ENCODE measurements at regions not wholly inside any gene's neighbourhood (a gene's known extent, or its start where the extent isn't known, plus 50 kb on each side); places are given as distances from the start of the nearest gene placed in this dataset.

DNA sequence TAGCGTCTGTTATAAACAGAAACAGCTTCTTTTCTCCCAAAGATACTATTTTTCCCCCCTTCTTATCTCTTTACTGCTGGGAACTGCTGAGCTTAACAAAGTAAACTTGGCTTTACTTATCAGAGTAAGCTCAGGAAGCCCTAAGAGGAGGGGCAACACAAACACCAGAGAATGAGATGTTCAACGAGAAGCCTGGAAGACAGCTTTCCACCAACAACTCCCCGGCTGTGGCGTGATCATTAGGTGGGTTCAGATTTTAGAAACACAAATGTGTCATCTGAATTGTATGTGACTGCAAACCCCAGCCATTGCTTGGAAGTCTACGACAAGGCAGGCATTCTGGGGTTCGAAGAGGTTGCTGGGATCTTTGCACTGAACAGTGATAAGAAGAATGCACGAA lies 181.2 kb upstream of the ESRRG start:
- 79 to 81% methylated on average over 7 of the region's 7 CpGs for WGBS, 2 donors
- H3K4me3 ChIP-seq (ENCODE audit: low read depth, poor library complexity, severe bottlenecking) = no peak overlapping the region
- intact Hi-C loops (cut with DNase I; ENCODE audit: low total_unique reads) = no loop called here
- TF ChIP-seq, protein P1, sequence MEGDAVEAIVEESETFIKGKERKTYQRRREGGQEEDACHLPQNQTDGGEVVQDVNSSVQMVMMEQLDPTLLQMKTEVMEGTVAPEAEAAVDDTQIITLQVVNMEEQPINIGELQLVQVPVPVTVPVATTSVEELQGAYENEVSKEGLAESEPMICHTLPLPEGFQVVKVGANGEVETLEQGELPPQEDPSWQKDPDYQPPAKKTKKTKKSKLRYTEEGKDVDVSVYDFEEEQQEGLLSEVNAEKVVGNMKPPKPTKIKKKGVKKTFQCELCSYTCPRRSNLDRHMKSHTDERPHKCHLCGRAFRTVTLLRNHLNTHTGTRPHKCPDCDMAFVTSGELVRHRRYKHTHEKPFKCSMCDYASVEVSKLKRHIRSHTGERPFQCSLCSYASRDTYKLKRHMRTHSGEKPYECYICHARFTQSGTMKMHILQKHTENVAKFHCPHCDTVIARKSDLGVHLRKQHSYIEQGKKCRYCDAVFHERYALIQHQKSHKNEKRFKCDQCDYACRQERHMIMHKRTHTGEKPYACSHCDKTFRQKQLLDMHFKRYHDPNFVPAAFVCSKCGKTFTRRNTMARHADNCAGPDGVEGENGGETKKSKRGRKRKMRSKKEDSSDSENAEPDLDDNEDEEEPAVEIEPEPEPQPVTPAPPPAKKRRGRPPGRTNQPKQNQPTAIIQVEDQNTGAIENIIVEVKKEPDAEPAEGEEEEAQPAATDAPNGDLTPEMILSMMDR (IDR thresholded peaks at IDR 0.05) = no peak
- no peak for TF ChIP-seq POLR2A (IDR thresholded peaks at IDR 0.05)
- DNase-seq (ENCODE audit: low spot score in 2 of 2) = no peak

DNA sequence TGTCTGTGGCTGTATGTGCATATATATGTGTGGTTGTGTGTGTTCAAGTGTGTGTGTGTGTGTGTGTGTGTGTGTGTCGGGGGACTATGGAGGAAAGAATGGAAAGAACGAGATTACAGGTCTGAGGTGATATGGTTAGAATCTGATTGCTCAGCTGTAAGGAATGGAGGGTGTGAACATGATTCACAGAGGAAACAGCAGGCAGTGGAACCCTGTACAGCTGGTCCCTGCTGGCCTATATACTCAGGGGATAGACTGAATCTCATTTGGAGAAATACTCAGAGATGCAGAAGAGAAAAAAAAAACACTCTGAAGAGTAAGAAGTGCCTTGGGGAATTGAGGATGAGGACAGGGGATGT lies 180.1 kb upstream of the ESRRG start:
- H3K4me3 ChIP-seq (ENCODE audit: low read depth, poor library complexity, severe bottlenecking) = no peak overlapping the region
- 50 to 57% methylated on average over 2 of the region's 2 CpGs for WGBS, 2 donors
- no peak for DNase-seq (ENCODE audit: low spot score in 2 of 2)
- intact Hi-C loops (cut with DNase I; ENCODE audit: low total_unique reads) = no loop called here
- TF ChIP-seq POLR2A (IDR thresholded peaks at IDR 0.05) = no peak
- TF ChIP-seq, protein P1 (IDR thresholded peaks at IDR 0.05) = no peak

DNA sequence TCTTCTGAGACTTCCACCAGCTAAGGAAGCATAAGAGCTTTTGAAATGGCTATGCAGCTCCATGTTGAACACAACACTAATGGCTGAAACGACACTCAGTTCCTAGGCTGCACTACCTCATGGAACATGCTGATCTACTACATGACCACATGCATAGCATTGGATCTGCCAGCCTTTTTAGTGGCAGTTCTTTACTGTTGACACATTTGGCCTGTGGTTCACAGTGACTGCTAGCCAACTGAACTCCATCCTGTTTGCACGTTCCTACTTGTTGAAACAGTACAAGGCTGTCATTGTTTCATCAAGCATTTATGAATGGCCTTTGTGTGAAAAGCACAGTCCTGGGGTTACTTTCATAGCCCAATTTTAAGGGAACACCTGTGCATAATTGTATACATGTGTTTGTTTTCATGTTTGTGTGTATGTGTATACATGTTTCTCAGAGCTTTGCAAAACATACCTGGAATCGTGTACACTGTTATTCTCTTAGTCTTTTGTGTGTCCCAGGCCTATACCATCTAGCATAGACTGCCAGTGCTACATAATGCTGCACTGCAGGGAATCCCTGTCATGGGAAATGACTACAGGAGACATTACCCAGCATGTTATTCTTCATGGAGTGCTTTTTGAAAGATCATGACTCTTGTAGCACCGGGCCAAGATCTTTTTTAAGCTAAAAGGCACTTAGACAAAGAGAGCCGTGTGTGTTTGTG lies 179.6 kb upstream of the ESRRG start:
- no peak for TF ChIP-seq POLR2A (IDR thresholded peaks at IDR 0.05)
- TF ChIP-seq, protein P1 (IDR thresholded peaks at IDR 0.05) = no peak
- DNase-seq (ENCODE audit: low spot score in 2 of 2) = peak in 1 of 2 donors; percentile 34
- no peak overlapping the region for H3K4me3 ChIP-seq (ENCODE audit: low read depth, poor library complexity, severe bottlenecking)
- intact Hi-C loops (cut with DNase I; ENCODE audit: low total_unique reads) = no loop called here
- 57 to 60% methylated on average over 5 of the region's 5 CpGs for WGBS, 2 donors

DNA sequence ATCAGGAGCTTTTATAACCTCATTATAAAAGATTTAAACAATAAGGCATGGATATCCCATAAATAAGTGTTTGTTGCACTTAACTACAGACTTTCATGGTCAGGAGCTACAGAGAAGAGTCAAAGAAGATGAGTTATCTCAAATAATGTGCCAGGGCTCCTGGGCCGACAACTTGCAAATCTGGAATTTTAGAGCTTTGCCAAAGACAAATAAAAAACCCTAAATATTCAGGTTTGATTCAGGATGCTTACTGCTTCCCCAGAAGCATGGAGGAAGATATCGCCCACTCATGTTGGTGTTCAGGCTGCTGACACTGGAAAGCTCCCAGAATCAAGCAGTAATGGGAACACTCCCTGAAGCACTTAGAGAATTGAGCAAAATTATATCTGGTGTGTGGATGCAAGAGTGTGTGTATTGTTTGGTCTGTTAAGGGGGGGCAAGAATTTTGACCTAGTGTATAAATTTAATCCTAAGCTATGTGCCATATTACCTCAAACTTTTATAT lies 176.9 kb upstream of the ESRRG start:
- H3K4me3 ChIP-seq (ENCODE audit: low read depth, poor library complexity, severe bottlenecking) = no peak overlapping the region
- TF ChIP-seq POLR2A (IDR thresholded peaks at IDR 0.05) = no peak
- TF ChIP-seq, protein P1 (IDR thresholded peaks at IDR 0.05) = no peak
- DNase-seq (ENCODE audit: low spot score in 2 of 2) = no peak
- WGBS, 2 donors = 68 to 82% methylated on average over 2 of the region's 2 CpGs
- intact Hi-C loops (cut with DNase I; ENCODE audit: low total_unique reads) = no loop called here

DNA sequence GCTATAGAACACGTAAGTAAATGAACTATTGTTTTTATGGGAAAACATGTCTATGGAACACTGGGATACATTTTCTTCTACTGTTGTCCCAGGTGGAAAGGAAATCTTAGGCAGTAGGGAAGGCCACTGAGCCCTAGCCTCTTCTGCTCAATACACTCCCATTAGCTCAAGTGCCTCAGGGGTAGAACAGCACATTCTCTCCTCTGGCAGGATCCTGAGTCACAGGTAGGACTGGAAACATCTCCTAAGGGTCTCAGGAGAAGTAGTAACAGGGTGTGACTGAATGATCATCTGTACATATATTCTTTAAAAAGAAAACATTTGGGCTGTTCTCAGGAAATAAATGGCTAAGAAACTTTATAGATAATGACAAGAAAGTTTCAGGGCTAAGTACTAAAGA lies 175.6 kb upstream of the ESRRG start:
- TF ChIP-seq, protein P1 (IDR thresholded peaks at IDR 0.05) = no peak
- TF ChIP-seq POLR2A (IDR thresholded peaks at IDR 0.05) = no peak
- no peak for DNase-seq (ENCODE audit: low spot score in 2 of 2)
- WGBS, 2 donors = 84 to 85% methylated on average over 1 of the region's 1 CpG
- H3K4me3 ChIP-seq (ENCODE audit: low read depth, poor library complexity, severe bottlenecking) = no peak overlapping the region
- intact Hi-C loops (cut with DNase I; ENCODE audit: low total_unique reads) = no loop called here

DNA sequence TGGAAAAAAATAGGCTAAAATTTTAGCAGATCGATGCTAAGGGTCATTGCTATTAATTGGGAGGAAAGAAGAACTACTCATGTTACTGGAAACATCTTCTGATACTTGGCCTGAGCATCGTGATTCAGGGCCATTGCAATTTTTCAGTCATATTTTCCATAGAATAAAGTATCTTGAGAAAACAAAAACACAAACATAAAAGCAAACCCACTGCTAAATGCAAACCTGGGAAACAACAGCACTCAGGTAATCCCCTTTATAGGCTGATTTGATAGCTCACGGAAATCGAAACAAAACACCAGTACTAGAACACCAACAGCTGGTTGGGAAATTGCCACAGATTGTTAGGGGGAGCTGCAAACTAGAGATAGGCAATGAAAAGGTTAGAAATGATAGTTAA lies 172.9 kb upstream of the ESRRG start:
- intact Hi-C loops (cut with DNase I; ENCODE audit: low total_unique reads) = no loop called here
- 86 to 90% methylated on average over 4 of the region's 4 CpGs for WGBS, 2 donors
- no peak for DNase-seq (ENCODE audit: low spot score in 2 of 2)
- H3K4me3 ChIP-seq (ENCODE audit: low read depth, poor library complexity, severe bottlenecking) = no peak overlapping the region
- TF ChIP-seq, protein P1 (IDR thresholded peaks at IDR 0.05) = no peak
- TF ChIP-seq POLR2A (IDR thresholded peaks at IDR 0.05) = no peak
